Endothelial cell of umbilical vein (primary cell): ENCODE measurements at regions not wholly inside any gene's neighbourhood (a gene's known extent, or its start where the extent isn't known, plus 50 kb on each side); places are given as distances from the start of the nearest gene placed in this dataset.

Experiments
- EZH2 ChIP-seq: IDR thresholded peaks from 2 replicates; pipeline ENCODE4 v1.6.1; 2012; ENCODE audit warnings: borderline replicate concordance, low read depth, mild to moderate bottlenecking, moderate library complexity, low read length, inconsistent platforms; ENCODE audit not compliant: severe bottlenecking
- MYC ChIP-seq: IDR thresholded peaks from one replicate; pipeline ENCODE4 v1.6.1; 2011; ENCODE audit warnings: mild to moderate bottlenecking, low read depth, low read length
- POLR2A ChIP-seq: IDR thresholded peaks from 2 replicates; pipeline ENCODE4 v1.6.1; 2012; ENCODE audit warnings: low read depth, mild to moderate bottlenecking, control low read depth, low read length
- TF ChIP-seq, protein P1 (sequence below), 2 donors: IDR thresholded peaks; 1 replicate in 1 of 2; 2 replicates in 1 of 2; pipeline ENCODE4 v1.5.1; 2011; ENCODE audit warnings: low read length in 2 of 2, mild to moderate bottlenecking in 2 of 2, moderate library complexity in 2 of 2, control low read depth in 1 of 2, inconsistent platforms in 1 of 2, low read depth in 1 of 2; ENCODE audit not compliant: insufficient read depth in 1 of 2; ENCODE audit errors: extremely low read depth in 1 of 2
- TF ChIP-seq, protein P2 (sequence below): IDR thresholded peaks from 2 replicates; pipeline ENCODE4 v1.6.1; 2011; ENCODE audit not compliant: insufficient read depth, insufficient read length

DNA sequence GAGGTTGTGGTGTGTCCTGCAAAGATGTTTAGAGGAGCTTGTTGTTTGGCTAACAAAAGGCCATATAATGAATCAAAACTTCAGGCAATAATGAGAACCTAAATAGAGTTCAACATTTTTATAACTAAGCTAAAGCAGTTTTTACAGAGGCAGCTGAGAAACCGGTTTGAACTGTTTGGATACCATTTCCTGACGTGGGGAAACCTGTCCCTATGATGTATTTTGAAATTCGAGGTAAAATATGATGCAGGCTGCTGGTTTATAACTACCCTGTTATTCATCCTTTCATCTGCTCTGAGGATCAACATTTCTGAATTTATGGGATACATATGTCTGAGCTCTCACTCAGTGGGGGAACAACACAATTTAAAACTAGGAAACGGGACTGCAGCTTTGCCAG lies 289.5 kb upstream of the IRX2 start:
- TF ChIP-seq, protein P1, sequence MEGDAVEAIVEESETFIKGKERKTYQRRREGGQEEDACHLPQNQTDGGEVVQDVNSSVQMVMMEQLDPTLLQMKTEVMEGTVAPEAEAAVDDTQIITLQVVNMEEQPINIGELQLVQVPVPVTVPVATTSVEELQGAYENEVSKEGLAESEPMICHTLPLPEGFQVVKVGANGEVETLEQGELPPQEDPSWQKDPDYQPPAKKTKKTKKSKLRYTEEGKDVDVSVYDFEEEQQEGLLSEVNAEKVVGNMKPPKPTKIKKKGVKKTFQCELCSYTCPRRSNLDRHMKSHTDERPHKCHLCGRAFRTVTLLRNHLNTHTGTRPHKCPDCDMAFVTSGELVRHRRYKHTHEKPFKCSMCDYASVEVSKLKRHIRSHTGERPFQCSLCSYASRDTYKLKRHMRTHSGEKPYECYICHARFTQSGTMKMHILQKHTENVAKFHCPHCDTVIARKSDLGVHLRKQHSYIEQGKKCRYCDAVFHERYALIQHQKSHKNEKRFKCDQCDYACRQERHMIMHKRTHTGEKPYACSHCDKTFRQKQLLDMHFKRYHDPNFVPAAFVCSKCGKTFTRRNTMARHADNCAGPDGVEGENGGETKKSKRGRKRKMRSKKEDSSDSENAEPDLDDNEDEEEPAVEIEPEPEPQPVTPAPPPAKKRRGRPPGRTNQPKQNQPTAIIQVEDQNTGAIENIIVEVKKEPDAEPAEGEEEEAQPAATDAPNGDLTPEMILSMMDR (IDR thresholded peaks at IDR 0.05; ENCODE audit: extremely low read depth in 1 of 2, insufficient read depth in 1 of 2, low read depth in 1 of 2, low read length in 2 of 2): no peak
- TF ChIP-seq POLR2A (no peak), EZH2 (no peak), MYC (no peak)
- TF ChIP-seq, protein P2, sequence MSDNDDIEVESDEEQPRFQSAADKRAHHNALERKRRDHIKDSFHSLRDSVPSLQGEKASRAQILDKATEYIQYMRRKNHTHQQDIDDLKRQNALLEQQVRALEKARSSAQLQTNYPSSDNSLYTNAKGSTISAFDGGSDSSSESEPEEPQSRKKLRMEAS: no peak
